ENCODE measurements at regions not wholly inside any gene's neighbourhood (a gene's known extent, or its start where the extent isn't known, plus 50 kb on each side); places are given as distances from the start of the nearest gene placed in this dataset.

- Histone ChIP-seq H3K27ac (ENCODE audit: low read length) (no peak overlapping the region), H3K36me3 (ENCODE audit: control insufficient read depth, insufficient read depth, low read length) (no peaks in the 10 kb centered on the region), H3K4me1 (ENCODE audit: control insufficient read depth, insufficient read depth, low read length) (no peaks in the 10 kb centered on the region), H3K9me3 (ENCODE audit: control insufficient read depth, insufficient read depth, low read depth, low read length) (no peaks in the 10 kb centered on the region), H3K4me3 (ENCODE audit: low read depth in 2 of 2, low read length in 2 of 2) (no peak overlapping the region), H3K27me3 (ENCODE audit: control insufficient read depth, insufficient read depth, low read length) (no peaks in the 10 kb centered on the region)
- DNase-seq (ENCODE audit: low read depth, low spot score) (no peak), ATAC-seq (no peak)
- POLR2A ChIA-PET: no interaction called here
- no peak for TF ChIP-seq TCF7L2 (IDR thresholded peaks at IDR 0.05; ENCODE audit: low read depth, low read length)
- no peak for TF ChIP-seq CTCF (IDR thresholded peaks at IDR 0.05)
- CTCF ChIA-PET: no interaction called here
- in situ Hi-C loops (cut with HindIII; ENCODE audit: low pct_unique_long_range_greater_than_20kb, low sequenced_read_pairs) (no loop called here), intact Hi-C loops (cut with micrococcal nuclease; ENCODE audit: unreplicated experiment) (no loop called here)
- no TSS peak for BruUV-seq (replicated peaks)
Observed at GRCh38 chr7:139177696-139178095, 53.3 kb upstream of the UBN2 start.

GRCh38 chr7:139180700-139181311 is 50.2 kb upstream of the UBN2 start:
- H3K27me3 ChIP-seq (ENCODE audit: control insufficient read depth, insufficient read depth, low read length): no peaks in the 10 kb centered on the region
- BruUV-seq (replicated peaks): no TSS peak
- H3K4me3 ChIP-seq (ENCODE audit: low read depth in 2 of 2, low read length in 2 of 2): no peak overlapping the region
- H3K4me1 ChIP-seq (ENCODE audit: control insufficient read depth, insufficient read depth, low read length): no peaks in the 10 kb centered on the region
- ChIA-PET CTCF (no interaction called here), POLR2A (interaction anchor here (0.6 to 0.7 kb wide), 3 partner anchors 76 to 968 kb away, joined by 3 to 4 read pairs (median 4); no protein-coding TSS in a partner anchor)
- intact Hi-C loops (cut with micrococcal nuclease; ENCODE audit: unreplicated experiment): no loop called here
- H3K27ac ChIP-seq (ENCODE audit: low read length): no peak overlapping the region
- ATAC-seq (no peak), DNase-seq (ENCODE audit: low read depth, low spot score) (no peak)
- no peak for TF ChIP-seq TCF7L2 (IDR thresholded peaks at IDR 0.05; ENCODE audit: low read depth, low read length)
- no peak for TF ChIP-seq POLR2AphosphoS5 (IDR thresholded peaks at IDR 0.05; ENCODE audit: low read depth, low read length)
- TF ChIP-seq CTCF (IDR thresholded peaks at IDR 0.05): no peak
- TF ChIP-seq SIN3A (IDR thresholded peaks at IDR 0.05; ENCODE audit: borderline replicate concordance, insufficient read depth, low read depth, low read length): no peak
- no peak for TF ChIP-seq REST (IDR thresholded peaks at IDR 0.05; ENCODE audit: insufficient read depth in 1 of 2, low read depth in 2 of 2, low read length in 1 of 2)
- no peaks in the 10 kb centered on the region for H3K36me3 ChIP-seq (ENCODE audit: control insufficient read depth, insufficient read depth, low read length)
- in situ Hi-C loops (cut with HindIII; ENCODE audit: low pct_unique_long_range_greater_than_20kb, low sequenced_read_pairs): no loop called here
- no peaks in the 10 kb centered on the region for H3K9me3 ChIP-seq (ENCODE audit: control insufficient read depth, insufficient read depth, low read depth, low read length)
